Vagina (tissue), 2 donors: ENCODE measurements at regions not wholly inside any gene's neighbourhood (a gene's known extent, or its start where the extent isn't known, plus 50 kb on each side); places are given as distances from the start of the nearest gene placed in this dataset.

Experiments used
- CTCF ChIP-seq, 3 experiments: fragments of 450-650 bp in 2 of 3; fragments of 200-600 bp in 1 of 3; sonication (generic) in 1 of 3; IDR thresholded peaks; one replicate each; pipeline ENCODE4 v1.5.1; 2017 to 2019; ENCODE audit warnings: antibody characterized with exemption in 3 of 3, mild to moderate bottlenecking in 2 of 3, moderate library complexity in 2 of 3
- POLR2AphosphoS5 ChIP-seq, 2 donors: sonication (generic); formaldehyde crosslinking; IDR thresholded peaks; one replicate each; pipeline ENCODE4 v1.9.0; 2017; ENCODE audit warnings: antibody characterized with exemption in 2 of 2, mild to moderate bottlenecking in 2 of 2, low read depth in 1 of 2; ENCODE audit not compliant: insufficient read depth in 1 of 2

- TF ChIP-seq CTCF (IDR thresholded peaks at IDR 0.05) = no peak
- no peak for TF ChIP-seq POLR2AphosphoS5 (IDR thresholded peaks at IDR 0.05; ENCODE audit: insufficient read depth in 1 of 2, low read depth in 1 of 2)
Observed at GRCh38 chr2:145157036-145157675, 637.2 kb upstream of the ZEB2 start.
